ENCODE measurements at regions not wholly inside any gene's neighbourhood (a gene's known extent, or its start where the extent isn't known, plus 50 kb on each side); places are given as distances from the start of the nearest gene placed in this dataset.

- no peaks in the 10 kb centered on the region for H4K20me1 ChIP-seq (ENCODE audit: insufficient read depth, low read length)
- BruUV-seq (replicated peaks) = no TSS peak
- H3K36me3 ChIP-seq (ENCODE audit: insufficient read depth, low read length) = no peaks in the 10 kb centered on the region
- ChIA-PET CTCF (ENCODE audit: unreplicated experiment) (no interaction called here), POLR2A (interaction anchor here (0.6 kb wide), 1 partner anchor 19 kb away, joined by 3 read pairs; no protein-coding TSS in a partner anchor)
- no peaks in the 10 kb centered on the region for H3K9me2 ChIP-seq (ENCODE audit: insufficient read depth, low read length)
- H3K4me1 ChIP-seq (ENCODE audit: insufficient read depth, low read length, poor library complexity, severe bottlenecking) = no peaks in the 10 kb centered on the region
- no peak overlapping the region for H2AFZ ChIP-seq (ENCODE audit: low read length)
- intact Hi-C loops (cut with micrococcal nuclease; ENCODE audit: unreplicated experiment) = no loop called here
- H3K27ac ChIP-seq (ENCODE audit: low read depth, low read length, poor library complexity, severe bottlenecking) = no peak overlapping the region
- H3K79me2 ChIP-seq (ENCODE audit: insufficient read depth, low read depth, low read length) = no peaks in the 10 kb centered on the region
- no peak overlapping the region for H3K4me3 ChIP-seq (ENCODE audit: low read depth, low read length, poor library complexity, severe bottlenecking)
- H3K9me3 ChIP-seq (ENCODE audit: low read length) = no peaks in the 10 kb centered on the region
- H3K4me2 ChIP-seq (ENCODE audit: low read length) = no peak overlapping the region
- no peak for DNase-seq (ENCODE audit: low spot score)
- TF ChIP-seq, protein P1, sequence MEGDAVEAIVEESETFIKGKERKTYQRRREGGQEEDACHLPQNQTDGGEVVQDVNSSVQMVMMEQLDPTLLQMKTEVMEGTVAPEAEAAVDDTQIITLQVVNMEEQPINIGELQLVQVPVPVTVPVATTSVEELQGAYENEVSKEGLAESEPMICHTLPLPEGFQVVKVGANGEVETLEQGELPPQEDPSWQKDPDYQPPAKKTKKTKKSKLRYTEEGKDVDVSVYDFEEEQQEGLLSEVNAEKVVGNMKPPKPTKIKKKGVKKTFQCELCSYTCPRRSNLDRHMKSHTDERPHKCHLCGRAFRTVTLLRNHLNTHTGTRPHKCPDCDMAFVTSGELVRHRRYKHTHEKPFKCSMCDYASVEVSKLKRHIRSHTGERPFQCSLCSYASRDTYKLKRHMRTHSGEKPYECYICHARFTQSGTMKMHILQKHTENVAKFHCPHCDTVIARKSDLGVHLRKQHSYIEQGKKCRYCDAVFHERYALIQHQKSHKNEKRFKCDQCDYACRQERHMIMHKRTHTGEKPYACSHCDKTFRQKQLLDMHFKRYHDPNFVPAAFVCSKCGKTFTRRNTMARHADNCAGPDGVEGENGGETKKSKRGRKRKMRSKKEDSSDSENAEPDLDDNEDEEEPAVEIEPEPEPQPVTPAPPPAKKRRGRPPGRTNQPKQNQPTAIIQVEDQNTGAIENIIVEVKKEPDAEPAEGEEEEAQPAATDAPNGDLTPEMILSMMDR (conservative IDR thresholded peaks at IDR 0.05; ENCODE audit: low read length) = no peak
- TF ChIP-seq EZH2phosphoT487 (IDR thresholded peaks at IDR 0.05; ENCODE audit: borderline replicate concordance, low read depth, low read length) = no peak
Measured at GRCh38 chr2:34069604-34070003, 470.5 kb upstream of the FAM98A start.

DNA sequence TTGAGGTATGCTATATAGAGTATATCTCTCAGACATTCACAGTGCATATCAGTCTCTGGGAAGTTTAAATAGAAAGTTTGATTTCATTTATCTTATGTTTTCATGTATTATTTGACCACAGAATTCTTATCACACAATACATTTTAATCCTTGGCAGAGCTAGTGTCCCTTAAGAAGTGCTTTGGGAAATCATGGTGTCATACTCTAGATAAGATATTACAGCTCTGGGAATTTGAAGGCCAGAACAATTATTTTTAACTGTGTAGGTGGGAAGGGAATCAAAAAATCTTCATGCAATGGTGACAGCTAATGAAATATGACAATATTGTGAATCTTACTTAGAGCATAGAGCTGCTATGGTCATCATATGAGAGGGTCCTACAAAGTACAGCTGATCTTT is 451.3 kb upstream of the FAM98A start:
- H3K9me3 ChIP-seq (ENCODE audit: low read length) = no peaks in the 10 kb centered on the region
- ChIA-PET CTCF (ENCODE audit: unreplicated experiment) (no interaction called here), POLR2A (interaction anchor here (0.7 to 0.8 kb wide), 2 partner anchors 19 to 25 kb away, joined by 3 read pairs; no protein-coding TSS in a partner anchor)
- H3K4me3 ChIP-seq (ENCODE audit: low read depth, low read length, poor library complexity, severe bottlenecking) = no peak overlapping the region
- H3K9me2 ChIP-seq (ENCODE audit: insufficient read depth, low read length) = no peaks in the 10 kb centered on the region; the same call in 1 of the 2 replicates
- no peak overlapping the region for H3K4me2 ChIP-seq (ENCODE audit: low read length)
- no peaks in the 10 kb centered on the region for H4K20me1 ChIP-seq (ENCODE audit: insufficient read depth, low read length)
- BruUV-seq (replicated peaks) = no TSS peak
- no peak overlapping the region for H2AFZ ChIP-seq (ENCODE audit: low read length)
- no peaks in the 10 kb centered on the region for H3K36me3 ChIP-seq (ENCODE audit: insufficient read depth, low read length)
- H3K4me1 ChIP-seq (ENCODE audit: insufficient read depth, low read length, poor library complexity, severe bottlenecking) = no peaks in the 10 kb centered on the region
- intact Hi-C loops (cut with micrococcal nuclease; ENCODE audit: unreplicated experiment) = no loop called here
- H3K27ac ChIP-seq (ENCODE audit: low read depth, low read length, poor library complexity, severe bottlenecking) = no peak overlapping the region
- no peak for TF ChIP-seq EZH2phosphoT487 (IDR thresholded peaks at IDR 0.05; ENCODE audit: borderline replicate concordance, low read depth, low read length)
- TF ChIP-seq, protein P1 (conservative IDR thresholded peaks at IDR 0.05; ENCODE audit: low read length) = no peak
- H3K79me2 ChIP-seq (ENCODE audit: insufficient read depth, low read depth, low read length) = no peaks in the 10 kb centered on the region
- DNase-seq (ENCODE audit: low spot score) = no peak

DNA sequence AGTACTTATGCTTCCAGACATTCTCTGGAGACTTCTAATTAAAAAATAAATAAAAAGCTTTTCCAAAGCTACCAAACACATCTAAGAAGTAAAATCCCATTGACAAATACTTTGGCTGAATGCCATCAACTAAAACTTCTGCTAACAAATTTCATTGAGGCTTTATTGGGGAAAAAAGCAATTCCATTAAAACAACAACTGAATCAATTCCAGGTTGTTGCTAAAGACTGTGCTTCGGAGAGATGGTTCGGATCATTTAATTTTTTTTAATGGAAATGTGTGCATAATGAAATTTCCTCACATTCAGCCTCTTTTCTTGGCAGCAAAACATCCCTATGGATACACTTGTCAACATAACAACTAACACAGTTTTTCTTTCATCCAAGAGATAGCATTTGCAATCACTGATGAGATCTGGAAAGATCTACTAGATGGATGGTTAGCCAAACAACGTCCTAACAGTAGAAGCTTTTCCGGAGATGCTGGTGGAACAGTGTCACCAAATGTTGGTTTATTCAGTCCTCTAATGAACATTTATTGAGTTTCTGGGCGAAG is 446.1 kb upstream of the FAM98A start:
- Histone ChIP-seq H3K9me3 (ENCODE audit: low read length) (no peaks in the 10 kb centered on the region), H3K4me1 (ENCODE audit: insufficient read depth, low read length, poor library complexity, severe bottlenecking) (no peaks in the 10 kb centered on the region), H3K27ac (ENCODE audit: low read depth, low read length, poor library complexity, severe bottlenecking) (no peak overlapping the region), H3K79me2 (ENCODE audit: insufficient read depth, low read depth, low read length) (no peaks in the 10 kb centered on the region), H4K20me1 (ENCODE audit: insufficient read depth, low read length) (no peaks in the 10 kb centered on the region), H3K4me3 (ENCODE audit: low read depth, low read length, poor library complexity, severe bottlenecking) (no peak overlapping the region), H3K4me2 (ENCODE audit: low read length) (no peak overlapping the region), H3K36me3 (ENCODE audit: insufficient read depth, low read length) (no peaks in the 10 kb centered on the region), H2AFZ (ENCODE audit: low read length) (no peak overlapping the region), H3K9me2 (ENCODE audit: insufficient read depth, low read length) (no peaks in the 10 kb centered on the region; the same call in 1 of the 2 replicates)
- TF ChIP-seq, protein P1 (conservative IDR thresholded peaks at IDR 0.05; ENCODE audit: low read length) = no peak
- TF ChIP-seq EZH2phosphoT487 (IDR thresholded peaks at IDR 0.05; ENCODE audit: borderline replicate concordance, low read depth, low read length) = no peak
- BruUV-seq (replicated peaks) = no TSS peak
- intact Hi-C loops (cut with micrococcal nuclease; ENCODE audit: unreplicated experiment) = no loop called here
- POLR2A ChIA-PET = no interaction called here
- CTCF ChIA-PET (ENCODE audit: unreplicated experiment) = no interaction called here
- DNase-seq (ENCODE audit: low spot score) = no peak

Measured in OCI-LY7 (cell line).